GM23338 (cell line): ENCODE measurements at regions not wholly inside any gene's neighbourhood (a gene's known extent, or its start where the extent isn't known, plus 50 kb on each side); places are given as distances from the start of the nearest gene placed in this dataset.

Experiments used
- ATAC-seq: fragments of 200-7000 bp; cut with Tn5 transposase; 3 replicates; pipeline ENCODE4 v1.9.1; 2020
- DNase-seq: peaks from one replicate; pipeline ENCODE4 v3.0.0-alpha.2; 2015; ENCODE audit warnings: low spot score
- H2AFZ ChIP-seq: fragments of 200-600 bp; sonication (generic); 2 replicates; pipeline ENCODE4 v1.8.0; 2016; ENCODE audit warnings: antibody characterized with exemption, mild to moderate bottlenecking, moderate library complexity
- H3F3A ChIP-seq: fragments of 200-600 bp; sonication (generic); replicated peaks from 2 replicates; pipeline ENCODE4 v1.8.0; 2017; ENCODE audit warnings: antibody characterized with exemption, mixed run types, low read depth
- H3K27ac ChIP-seq: fragments of 200-600 bp; sonication (generic); 2 replicates; pipeline ENCODE4 v1.6.1; 2016; ENCODE audit warnings: low read depth
- H3K27me3 ChIP-seq: fragments of 200-600 bp; sonication (generic); 2 replicates; pipeline ENCODE4 v1.8.0; 2016; ENCODE audit warnings: mild to moderate bottlenecking, mixed run types, moderate library complexity; ENCODE audit not compliant: insufficient read depth
- H3K36me3 ChIP-seq: fragments of 200-600 bp; sonication (generic); 2 replicates; pipeline ENCODE4 v1.8.0; 2016; ENCODE audit warnings: mild to moderate bottlenecking; ENCODE audit not compliant: insufficient read depth
- H3K4me1 ChIP-seq: fragments of 200-600 bp; sonication (generic); 2 replicates; pipeline ENCODE4 v1.8.0; 2016; ENCODE audit warnings: mild to moderate bottlenecking, moderate library complexity; ENCODE audit not compliant: insufficient read depth
- H3K4me2 ChIP-seq: fragments of 200-600 bp; sonication (generic); 2 replicates; pipeline ENCODE4 v1.7.1; 2017; ENCODE audit warnings: mixed run types
- H3K4me3 ChIP-seq: fragments of 200-600 bp; sonication (generic); 2 replicates; pipeline ENCODE4 v1.6.1; 2016; ENCODE audit warnings: mixed run types
- H3K79me2 ChIP-seq: fragments of 200-600 bp; sonication (generic); replicated peaks from 2 replicates; pipeline ENCODE4 v1.8.0; 2017; ENCODE audit warnings: mild to moderate bottlenecking; ENCODE audit not compliant: insufficient read depth
- H3K9me2 ChIP-seq: fragments of 200-600 bp; sonication (generic); 2 replicates; pipeline ENCODE4 v1.8.0; 2017; ENCODE audit not compliant: insufficient read depth
- H4K20me1 ChIP-seq: fragments of 200-600 bp; sonication (generic); replicated peaks from 2 replicates; pipeline ENCODE4 v1.8.0; 2017; ENCODE audit warnings: mild to moderate bottlenecking; ENCODE audit not compliant: insufficient read depth
- H3K27ac Mint-ChIP-seq: 2 replicates; pipeline ENCODE4 v1.8.0; 2020; ENCODE audit warnings: inconsistent platforms, mild to moderate bottlenecking, moderate library complexity, mixed read lengths
- H3K27me3 Mint-ChIP-seq: 3 replicates; pipeline ENCODE4 v1.8.0; 2022; ENCODE audit warnings: low read depth, mild to moderate bottlenecking, moderate library complexity, mixed read lengths, inconsistent platforms; ENCODE audit not compliant: insufficient read depth, poor library complexity
- H3K36me3 Mint-ChIP-seq: 3 replicates; pipeline ENCODE4 v1.8.0; 2021; ENCODE audit warnings: low read depth, mild to moderate bottlenecking, inconsistent platforms, moderate library complexity, mixed read lengths
- H3K4me1 Mint-ChIP-seq: 3 replicates; pipeline ENCODE4 v1.8.0; 2020; ENCODE audit warnings: mild to moderate bottlenecking, inconsistent platforms, mixed read lengths
- H3K4me3 Mint-ChIP-seq: 3 replicates; pipeline ENCODE4 v1.8.0; 2021; ENCODE audit warnings: moderate library complexity, mild to moderate bottlenecking, inconsistent platforms, mixed read lengths
- H3K9me3 Mint-ChIP-seq: 3 replicates; pipeline ENCODE4 v1.8.0; 2020; ENCODE audit warnings: moderate library complexity, mild to moderate bottlenecking, inconsistent platforms, mixed read lengths
- CREB1 ChIP-seq: fragments of 250-450 bp; sonication (Bioruptor Pico); IDR thresholded peaks from 2 replicates; pipeline ENCODE4 v1.5.0; 2020; ENCODE audit warnings: low read depth, mild to moderate bottlenecking, moderate library complexity
- CTCF ChIP-seq, 2 experiments: fragments of 200-600 bp in 1 of 2; sonication (generic) in 1 of 2; conservative IDR thresholded peaks; 2 replicates each; pipeline versions ENCODE4 v1.5.1 to v1.6.1; 2016 to 2017; ENCODE audit warnings: antibody characterized with exemption in 2 of 2, low read depth in 2 of 2, mild to moderate bottlenecking in 2 of 2, moderate library complexity in 1 of 2
- EZH2 ChIP-seq: fragments of 200-600 bp; sonication (generic); IDR thresholded peaks from one replicate; pipeline ENCODE4 v1.8.0; 2017; ENCODE audit warnings: antibody characterized with exemption, mild to moderate bottlenecking, low read depth; ENCODE audit not compliant: unreplicated experiment
- REST ChIP-seq: IDR thresholded peaks from one replicate; pipeline ENCODE4 v1.6.1; 2018; ENCODE audit warnings: antibody characterized with exemption; ENCODE audit not compliant: unreplicated experiment
- STAT1 ChIP-seq: IDR thresholded peaks from one replicate; pipeline ENCODE4 v1.6.1; 2016; ENCODE audit warnings: antibody characterized with exemption; ENCODE audit not compliant: unreplicated experiment
- ZNF114 ChIP-seq: fragments of 250-450 bp; sonication (Bioruptor Pico); IDR thresholded peaks from 2 replicates; pipeline ENCODE4 v1.5.0; 2020; ENCODE audit warnings: mild to moderate bottlenecking, moderate library complexity
- ZNF331 ChIP-seq: fragments of 250-450 bp; sonication (Bioruptor Pico); IDR thresholded peaks from 2 replicates; pipeline ENCODE4 v1.5.0; 2020; ENCODE audit warnings: low read depth, mild to moderate bottlenecking, moderate library complexity
- TF ChIP-seq, protein P1 (sequence below): IDR thresholded peaks from 2 replicates; pipeline ENCODE4 v1.6.1; 2016; ENCODE audit warnings: antibody characterized with exemption
- TF ChIP-seq, protein P2 (sequence below): fragments of 250-450 bp; sonication (Bioruptor Pico); IDR thresholded peaks from 2 replicates; pipeline ENCODE4 v1.5.0; 2020; ENCODE audit warnings: mild to moderate bottlenecking, moderate library complexity

DNA sequence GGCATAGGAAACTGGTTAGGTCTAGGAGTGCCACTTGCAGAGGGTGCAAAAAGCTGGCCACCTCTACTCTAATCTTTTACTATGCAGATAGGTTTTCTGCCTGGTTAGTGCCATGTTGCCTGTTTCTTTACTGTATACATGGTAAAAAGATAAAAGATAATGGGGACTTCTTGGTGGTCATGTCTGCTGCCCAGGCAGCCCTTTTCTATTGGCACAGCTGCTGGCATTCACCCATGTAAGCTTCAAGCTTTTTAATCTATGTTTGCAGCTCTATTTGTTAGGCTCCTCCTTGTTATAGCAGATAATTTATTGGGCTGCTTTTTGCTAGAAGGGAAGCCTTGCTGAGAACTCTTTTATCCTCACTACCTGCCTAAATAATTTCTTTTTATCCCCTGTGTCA, 74.0 kb upstream of the KDM5D start:
- Mint-ChIP-seq H3K9me3 (peaks cover 87% of the 10 kb centered on the region), H3K27ac (no peak overlapping the region), H3K4me3 (no peak overlapping the region), H3K4me1 (no peaks in the 10 kb centered on the region), H3K27me3 (no peaks in the 10 kb centered on the region), H3K36me3 (peaks cover 14% of the 10 kb centered on the region; the same call in 2 of the 3 replicates)
- TF ChIP-seq CTCF (conservative IDR thresholded peaks at IDR 0.05; ENCODE audit: low read depth in 2 of 2) (no peak), ZNF114 (CRISPR knock-in tag) (no peak), STAT1 (no peak), CREB1 (CRISPR knock-in tag) (no peak), REST (no peak), ZNF331 (CRISPR knock-in tag) (no peak), EZH2 (no peak)
- TF ChIP-seq, protein P1, sequence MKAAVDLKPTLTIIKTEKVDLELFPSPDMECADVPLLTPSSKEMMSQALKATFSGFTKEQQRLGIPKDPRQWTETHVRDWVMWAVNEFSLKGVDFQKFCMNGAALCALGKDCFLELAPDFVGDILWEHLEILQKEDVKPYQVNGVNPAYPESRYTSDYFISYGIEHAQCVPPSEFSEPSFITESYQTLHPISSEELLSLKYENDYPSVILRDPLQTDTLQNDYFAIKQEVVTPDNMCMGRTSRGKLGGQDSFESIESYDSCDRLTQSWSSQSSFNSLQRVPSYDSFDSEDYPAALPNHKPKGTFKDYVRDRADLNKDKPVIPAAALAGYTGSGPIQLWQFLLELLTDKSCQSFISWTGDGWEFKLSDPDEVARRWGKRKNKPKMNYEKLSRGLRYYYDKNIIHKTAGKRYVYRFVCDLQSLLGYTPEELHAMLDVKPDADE: no peak
- TF ChIP-seq, protein P2, sequence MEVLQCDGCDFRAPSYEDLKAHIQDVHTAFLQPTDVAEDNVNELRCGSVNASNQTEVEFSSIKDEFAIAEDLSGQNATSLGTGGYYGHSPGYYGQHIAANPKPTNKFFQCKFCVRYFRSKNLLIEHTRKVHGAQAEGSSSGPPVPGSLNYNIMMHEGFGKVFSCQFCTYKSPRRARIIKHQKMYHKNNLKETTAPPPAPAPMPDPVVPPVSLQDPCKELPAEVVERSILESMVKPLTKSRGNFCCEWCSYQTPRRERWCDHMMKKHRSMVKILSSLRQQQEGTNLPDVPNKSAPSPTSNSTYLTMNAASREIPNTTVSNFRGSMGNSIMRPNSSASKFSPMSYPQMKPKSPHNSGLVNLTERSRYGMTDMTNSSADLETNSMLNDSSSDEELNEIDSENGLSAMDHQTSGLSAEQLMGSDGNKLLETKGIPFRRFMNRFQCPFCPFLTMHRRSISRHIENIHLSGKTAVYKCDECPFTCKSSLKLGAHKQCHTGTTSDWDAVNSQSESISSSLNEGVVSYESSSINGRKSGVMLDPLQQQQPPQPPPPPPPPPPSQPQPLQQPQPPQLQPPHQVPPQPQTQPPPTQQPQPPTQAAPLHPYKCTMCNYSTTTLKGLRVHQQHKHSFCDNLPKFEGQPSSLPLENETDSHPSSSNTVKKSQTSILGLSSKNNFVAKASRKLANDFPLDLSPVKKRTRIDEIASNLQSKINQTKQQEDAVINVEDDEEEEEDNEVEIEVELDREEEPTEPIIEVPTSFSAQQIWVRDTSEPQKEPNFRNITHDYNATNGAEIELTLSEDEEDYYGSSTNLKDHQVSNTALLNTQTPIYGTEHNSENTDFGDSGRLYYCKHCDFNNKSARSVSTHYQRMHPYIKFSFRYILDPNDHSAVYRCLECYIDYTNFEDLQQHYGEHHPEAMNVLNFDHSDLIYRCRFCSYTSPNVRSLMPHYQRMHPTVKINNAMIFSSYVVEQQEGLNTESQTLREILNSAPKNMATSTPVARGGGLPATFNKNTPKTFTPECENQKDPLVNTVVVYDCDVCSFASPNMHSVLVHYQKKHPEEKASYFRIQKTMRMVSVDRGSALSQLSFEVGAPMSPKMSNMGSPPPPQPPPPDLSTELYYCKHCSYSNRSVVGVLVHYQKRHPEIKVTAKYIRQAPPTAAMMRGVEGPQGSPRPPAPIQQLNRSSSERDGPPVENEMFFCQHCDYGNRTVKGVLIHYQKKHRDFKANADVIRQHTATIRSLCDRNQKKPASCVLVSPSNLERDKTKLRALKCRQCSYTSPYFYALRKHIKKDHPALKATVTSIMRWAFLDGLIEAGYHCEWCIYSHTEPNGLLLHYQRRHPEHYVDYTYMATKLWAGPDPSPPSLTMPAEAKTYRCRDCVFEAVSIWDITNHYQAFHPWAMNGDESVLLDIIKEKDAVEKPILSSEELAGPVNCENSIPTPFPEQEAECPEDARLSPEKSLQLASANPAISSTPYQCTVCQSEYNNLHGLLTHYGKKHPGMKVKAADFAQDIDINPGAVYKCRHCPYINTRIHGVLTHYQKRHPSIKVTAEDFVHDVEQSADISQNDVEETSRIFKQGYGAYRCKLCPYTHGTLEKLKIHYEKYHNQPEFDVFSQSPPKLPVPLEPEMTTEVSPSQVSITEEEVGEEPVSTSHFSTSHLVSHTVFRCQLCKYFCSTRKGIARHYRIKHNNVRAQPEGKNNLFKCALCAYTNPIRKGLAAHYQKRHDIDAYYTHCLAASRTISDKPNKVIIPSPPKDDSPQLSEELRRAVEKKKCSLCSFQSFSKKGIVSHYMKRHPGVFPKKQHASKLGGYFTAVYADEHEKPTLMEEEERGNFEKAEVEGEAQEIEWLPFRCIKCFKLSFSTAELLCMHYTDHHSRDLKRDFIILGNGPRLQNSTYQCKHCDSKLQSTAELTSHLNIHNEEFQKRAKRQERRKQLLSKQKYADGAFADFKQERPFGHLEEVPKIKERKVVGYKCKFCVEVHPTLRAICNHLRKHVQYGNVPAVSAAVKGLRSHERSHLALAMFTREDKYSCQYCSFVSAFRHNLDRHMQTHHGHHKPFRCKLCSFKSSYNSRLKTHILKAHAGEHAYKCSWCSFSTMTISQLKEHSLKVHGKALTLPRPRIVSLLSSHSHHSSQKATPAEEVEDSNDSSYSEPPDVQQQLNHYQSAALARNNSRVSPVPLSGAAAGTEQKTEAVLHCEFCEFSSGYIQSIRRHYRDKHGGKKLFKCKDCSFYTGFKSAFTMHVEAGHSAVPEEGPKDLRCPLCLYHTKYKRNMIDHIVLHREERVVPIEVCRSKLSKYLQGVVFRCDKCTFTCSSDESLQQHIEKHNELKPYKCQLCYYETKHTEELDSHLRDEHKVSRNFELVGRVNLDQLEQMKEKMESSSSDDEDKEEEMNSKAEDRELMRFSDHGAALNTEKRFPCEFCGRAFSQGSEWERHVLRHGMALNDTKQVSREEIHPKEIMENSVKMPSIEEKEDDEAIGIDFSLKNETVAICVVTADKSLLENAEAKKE (CRISPR knock-in tag): no peak
- no peaks in the 10 kb centered on the region; the same call in 1 of the 2 replicates for H3K4me1 ChIP-seq
- H3K36me3 ChIP-seq: no peaks in the 10 kb centered on the region
- H3K9me2 ChIP-seq: no peaks in the 10 kb centered on the region
- no peaks in the 10 kb centered on the region for H3K79me2 ChIP-seq
- no peaks in the 10 kb centered on the region for H4K20me1 ChIP-seq
- H3K27me3 ChIP-seq: no peaks in the 10 kb centered on the region
- H3F3A ChIP-seq: no peaks in the 10 kb centered on the region
- no peak overlapping the region for H2AFZ ChIP-seq
- no peak overlapping the region for H3K27ac ChIP-seq
- no peak for ATAC-seq
- H3K4me3 ChIP-seq: no peak overlapping the region
- DNase-seq: no peak
- no peak overlapping the region for H3K4me2 ChIP-seq
